HCT116 (cell line): ENCODE measurements at regions not wholly inside any gene's neighbourhood (a gene's known extent, or its start where the extent isn't known, plus 50 kb on each side); places are given as distances from the start of the nearest gene placed in this dataset.

ENCODE experiments used
- ATAC-seq: fragments of 200-7000 bp; cut with Tn5 transposase; 2 replicates; pipeline ENCODE4 v1.9.1; 2020; ENCODE audit warnings: mild to moderate bottlenecking, moderate library complexity
- BruUV-seq: library from RNA; stranded (reverse); fragments of 400-500 nt; replicated peaks from 2 replicates; lab custom pipeline; 2021; lab: Mats Ljungman, UMichigan
- CTCF ChIA-PET: fragments of 300-600 bp; sonication (Branson Sonifier 250); formaldehyde crosslinking; loops from one replicate; lab custom pipeline; 2021; ENCODE audit warnings: antibody characterized with exemption; lab: Charles Lee
- POLR2A ChIA-PET: fragments of 300-600, 350-600 bp; sonication (Branson Sonifier 250); formaldehyde crosslinking; loops from one replicate; lab custom pipeline; 2021; ENCODE audit warnings: antibody characterized with exemption; lab: Charles Lee
- RAD21 ChIA-PET, 2 experiments: fragments of 300-600 bp; sonication (Branson Sonifier 250); formaldehyde crosslinking; loops; one replicate each; lab custom pipeline; 2023; ENCODE audit warnings: low total read pairs in 2 of 2; ENCODE audit not compliant: uncharacterized antibody in 2 of 2, unreplicated experiment in 2 of 2, low non-redundant PET in 1 of 2; lab: Charles Lee
- DNase-seq: peaks from one replicate; pipeline ENCODE4 v3.0.0-alpha.2; 2010; ENCODE audit warnings: low read depth, low spot score
- H2AFZ ChIP-seq: fragments of 200-600 bp; shearing (Covaris generic), sonication (generic); 2 replicates; pipeline ENCODE4 v1.6.1; 2017; ENCODE audit warnings: low read depth, mixed run types, mixed read lengths, antibody characterized with exemption, low read length; ENCODE audit not compliant: poor library complexity, severe bottlenecking
- H3K27ac ChIP-seq: 2 replicates; pipeline ENCODE4 v1.5.1; 2012; ENCODE audit warnings: low read depth, low read length
- H3K27me3 ChIP-seq: fragments of 200-600 bp; sonication (generic); 2 replicates; pipeline ENCODE4 v1.6.1; 2016; ENCODE audit warnings: mixed run types, low read length, mixed read lengths; ENCODE audit not compliant: insufficient read depth
- H3K36me3 ChIP-seq, 2 experiments: fragments of 200-500 bp in 1 of 2; fragments of 200-600 bp in 1 of 2; sonication (Bioruptor generic) in 1 of 2; sonication (generic) in 1 of 2; 2 replicates each; pipeline versions ENCODE4 v1.5.1 to v1.6.1; 2014 to 2016; ENCODE audit warnings: low read length in 2 of 2, inconsistent platforms in 1 of 2, mixed read lengths in 1 of 2, mixed run types in 1 of 2; ENCODE audit not compliant: insufficient read depth in 2 of 2, control insufficient read depth in 1 of 2
- H3K4me1 ChIP-seq, 2 experiments: fragments of 200-600 bp in 1 of 2; sonication (generic) in 1 of 2; 2 replicates each; pipeline versions ENCODE4 v1.5.1 to v1.6.1; 2012 to 2017; ENCODE audit warnings: low read length in 2 of 2, inconsistent platforms in 1 of 2, mild to moderate bottlenecking in 1 of 2, mixed read lengths in 1 of 2, mixed run types in 1 of 2, moderate library complexity in 1 of 2; ENCODE audit not compliant: insufficient read depth in 2 of 2, control insufficient read depth in 1 of 2
- H3K4me2 ChIP-seq: fragments of 200-600 bp; sonication (generic); 2 replicates; pipeline ENCODE4 v1.6.1; 2017; ENCODE audit warnings: mixed run types, low read length, mixed read lengths
- H3K4me3 ChIP-seq, 2 experiments: fragments of 200-600 bp in 1 of 2; sonication (generic) in 1 of 2; replicated peaks in 1 of 2; 2 replicates each; pipeline ENCODE4 v1.5.1; 2011 to 2016; ENCODE audit warnings: low read length in 2 of 2, control low read depth in 1 of 2, low read depth in 1 of 2, mild to moderate bottlenecking in 1 of 2, mixed read lengths in 1 of 2, mixed run types in 1 of 2
- H3K79me2 ChIP-seq: fragments of 200-600 bp; sonication (generic); 2 replicates; pipeline ENCODE4 v1.6.1; 2017; ENCODE audit warnings: mild to moderate bottlenecking, mixed run types, low read length, moderate library complexity, mixed read lengths; ENCODE audit not compliant: insufficient read depth
- H3K9ac ChIP-seq: fragments of 200-600 bp; sonication (generic); 2 replicates; pipeline ENCODE4 v1.6.1; 2016; ENCODE audit warnings: low read length, mixed read lengths
- H3K9me2 ChIP-seq: fragments of 200-600 bp; sonication (generic), shearing (Covaris generic); 2 replicates; pipeline ENCODE4 v1.6.1; 2017; ENCODE audit warnings: mixed run types, mild to moderate bottlenecking, moderate library complexity; ENCODE audit not compliant: insufficient read depth
- H3K9me3 ChIP-seq, 2 experiments: fragments of 200-500 bp in 1 of 2; fragments of 200-600 bp in 1 of 2; sonication (Bioruptor generic) in 1 of 2; sonication (generic) in 1 of 2; 2 replicates each; pipeline ENCODE4 v1.6.1; 2014 to 2017; ENCODE audit warnings: low read length in 2 of 2, mixed read lengths in 2 of 2, inconsistent platforms in 1 of 2, low read depth in 1 of 2, mild to moderate bottlenecking in 1 of 2, mixed run types in 1 of 2, moderate library complexity in 1 of 2; ENCODE audit not compliant: control insufficient read depth in 1 of 2, insufficient read depth in 1 of 2
- H4K20me1 ChIP-seq: fragments of 200-600 bp; sonication (generic), shearing (Covaris generic); 2 replicates; pipeline ENCODE4 v1.6.1; 2017; ENCODE audit warnings: mixed run types, mild to moderate bottlenecking, moderate library complexity; ENCODE audit not compliant: insufficient read depth
- CEBPB ChIP-seq: IDR thresholded peaks from 2 replicates; pipeline ENCODE4 v1.6.1; 2012; ENCODE audit warnings: low read depth
- EZH2phosphoT487 ChIP-seq: fragments of 200-600 bp; IDR thresholded peaks from 2 replicates; pipeline ENCODE4 v1.6.1; 2018; ENCODE audit warnings: antibody characterized with exemption, borderline replicate concordance
- FOSL1 ChIP-seq: IDR thresholded peaks from 2 replicates; pipeline ENCODE4 v1.6.1; 2012; ENCODE audit warnings: low read depth
- JUND ChIP-seq: IDR thresholded peaks from 2 replicates; pipeline ENCODE4 v1.6.1; 2012
- MAX ChIP-seq: IDR thresholded peaks from 2 replicates; pipeline ENCODE4 v1.6.1; 2012
- POLR2A ChIP-seq: IDR thresholded peaks from 2 replicates; pipeline ENCODE4 v1.7.0; 2011; ENCODE audit warnings: borderline replicate concordance; ENCODE audit not compliant: insufficient read depth, insufficient read length; ENCODE audit errors: extremely low read depth
- POLR2AphosphoS5 ChIP-seq: IDR thresholded peaks from 2 replicates; pipeline ENCODE4 v1.6.1; 2011; ENCODE audit warnings: mild to moderate bottlenecking, low read depth, low read length, moderate library complexity
- SIN3A ChIP-seq: IDR thresholded peaks from 2 replicates; pipeline ENCODE4 v1.6.1; 2012; ENCODE audit warnings: low read depth
- SRF ChIP-seq: IDR thresholded peaks from 2 replicates; pipeline ENCODE4 v1.6.1; 2012; ENCODE audit warnings: low read depth
- TCF7L2 ChIP-seq: IDR thresholded peaks from 2 replicates; pipeline ENCODE4 v1.7.0; 2011; ENCODE audit warnings: borderline replicate concordance, inconsistent platforms; ENCODE audit not compliant: insufficient read depth, insufficient read length; ENCODE audit errors: extremely low read depth
- YY1 ChIP-seq: IDR thresholded peaks from 2 replicates; pipeline ENCODE4 v1.6.1; 2011; ENCODE audit warnings: low read length, low read depth, moderate library complexity, mild to moderate bottlenecking; ENCODE audit not compliant: insufficient replicate concordance; ENCODE audit errors: extremely low read depth
- ZFX ChIP-seq: fragments of 450-650 bp; IDR thresholded peaks from 2 replicates; pipeline ENCODE4 v1.6.1; 2017
- intact Hi-C: fragments of 100-400 bp; cut with micrococcal nuclease; formaldehyde crosslinking; loops from 2 replicates; pipeline ENCODE4 v1.10.0; 2022
- TF ChIP-seq, protein P1 (sequence below): IDR thresholded peaks from 2 replicates; pipeline ENCODE4 v1.6.1; 2012; ENCODE audit warnings: low read depth

DNA sequence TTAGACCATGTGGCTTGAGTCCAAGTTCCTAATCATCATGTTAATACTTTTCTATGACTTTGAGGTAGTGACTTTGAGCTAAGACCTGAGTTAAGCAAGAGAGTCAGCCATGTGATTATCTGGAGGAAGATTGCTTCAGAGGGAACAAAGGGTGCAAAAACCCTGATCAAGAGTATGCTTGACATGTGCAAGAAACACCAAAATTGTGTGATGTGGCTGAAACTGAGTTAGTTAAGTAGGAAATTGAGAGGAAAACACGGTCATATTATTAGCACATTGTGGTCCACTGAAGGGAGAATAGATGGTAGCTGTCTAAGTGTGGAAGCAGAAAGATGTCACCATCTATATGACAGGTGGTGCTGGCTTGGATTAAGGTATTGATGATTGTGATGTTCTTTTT is 130.4 kb upstream of the MON1B start:
- Histone ChIP-seq H3K36me3 (no peaks in the 10 kb centered on the region), H3K4me2 (no peak overlapping the region), H3K4me3 (no peak overlapping the region), H3K27ac (no peak overlapping the region), H3K4me1 (no peaks in the 10 kb centered on the region), H3K79me2 (no peaks in the 10 kb centered on the region), H3K27me3 (no peaks in the 10 kb centered on the region; the same call in 1 of the 2 replicates), H4K20me1 (no peaks in the 10 kb centered on the region), H3K9me2 (no peaks in the 10 kb centered on the region), H3K9me3 (no peaks in the 10 kb centered on the region), H2AFZ (no peak overlapping the region), H3K9ac (no peak overlapping the region)
- BruUV-seq: no TSS peak
- CTCF ChIA-PET: no interaction called here
- RAD21 ChIA-PET: no interaction called here
- intact Hi-C loops: no loop called here
- POLR2A ChIA-PET: no interaction called here
- no peak for DNase-seq
- TF ChIP-seq EZH2phosphoT487 (no peak), POLR2A (no peak), CEBPB (no peak), TCF7L2 (no peak), FOSL1 (no peak), SIN3A (no peak), MAX (no peak), JUND (no peak), ZFX (no peak), YY1 (no peak), POLR2AphosphoS5 (no peak), SRF (no peak)
- TF ChIP-seq, protein P1, sequence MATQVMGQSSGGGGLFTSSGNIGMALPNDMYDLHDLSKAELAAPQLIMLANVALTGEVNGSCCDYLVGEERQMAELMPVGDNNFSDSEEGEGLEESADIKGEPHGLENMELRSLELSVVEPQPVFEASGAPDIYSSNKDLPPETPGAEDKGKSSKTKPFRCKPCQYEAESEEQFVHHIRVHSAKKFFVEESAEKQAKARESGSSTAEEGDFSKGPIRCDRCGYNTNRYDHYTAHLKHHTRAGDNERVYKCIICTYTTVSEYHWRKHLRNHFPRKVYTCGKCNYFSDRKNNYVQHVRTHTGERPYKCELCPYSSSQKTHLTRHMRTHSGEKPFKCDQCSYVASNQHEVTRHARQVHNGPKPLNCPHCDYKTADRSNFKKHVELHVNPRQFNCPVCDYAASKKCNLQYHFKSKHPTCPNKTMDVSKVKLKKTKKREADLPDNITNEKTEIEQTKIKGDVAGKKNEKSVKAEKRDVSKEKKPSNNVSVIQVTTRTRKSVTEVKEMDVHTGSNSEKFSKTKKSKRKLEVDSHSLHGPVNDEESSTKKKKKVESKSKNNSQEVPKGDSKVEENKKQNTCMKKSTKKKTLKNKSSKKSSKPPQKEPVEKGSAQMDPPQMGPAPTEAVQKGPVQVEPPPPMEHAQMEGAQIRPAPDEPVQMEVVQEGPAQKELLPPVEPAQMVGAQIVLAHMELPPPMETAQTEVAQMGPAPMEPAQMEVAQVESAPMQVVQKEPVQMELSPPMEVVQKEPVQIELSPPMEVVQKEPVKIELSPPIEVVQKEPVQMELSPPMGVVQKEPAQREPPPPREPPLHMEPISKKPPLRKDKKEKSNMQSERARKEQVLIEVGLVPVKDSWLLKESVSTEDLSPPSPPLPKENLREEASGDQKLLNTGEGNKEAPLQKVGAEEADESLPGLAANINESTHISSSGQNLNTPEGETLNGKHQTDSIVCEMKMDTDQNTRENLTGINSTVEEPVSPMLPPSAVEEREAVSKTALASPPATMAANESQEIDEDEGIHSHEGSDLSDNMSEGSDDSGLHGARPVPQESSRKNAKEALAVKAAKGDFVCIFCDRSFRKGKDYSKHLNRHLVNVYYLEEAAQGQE: no peak
- no peak for ATAC-seq
